Glutamatergic neuron (in vitro differentiated cells): ENCODE measurements at regions not wholly inside any gene's neighbourhood (a gene's known extent, or its start where the extent isn't known, plus 50 kb on each side); places are given as distances from the start of the nearest gene placed in this dataset.

Experiments
- DNase-seq: peaks from one replicate; pipeline ENCODE4 v3.0.0; 2022
- H3K27ac Mint-ChIP-seq: one replicate; pipeline ENCODE4 v1.8.0; 2020; ENCODE audit warnings: mild to moderate bottlenecking, mixed read lengths, inconsistent platforms; ENCODE audit not compliant: unreplicated experiment
- H3K27me3 Mint-ChIP-seq: one replicate; pipeline ENCODE4 v1.8.0; 2020; ENCODE audit warnings: mild to moderate bottlenecking, moderate library complexity, mixed read lengths, inconsistent platforms; ENCODE audit not compliant: unreplicated experiment
- H3K36me3 Mint-ChIP-seq: one replicate; pipeline ENCODE4 v1.8.0; 2020; ENCODE audit warnings: mild to moderate bottlenecking, mixed read lengths, inconsistent platforms; ENCODE audit not compliant: unreplicated experiment
- H3K4me1 Mint-ChIP-seq: one replicate; pipeline ENCODE4 v1.8.0; 2020; ENCODE audit warnings: mild to moderate bottlenecking, low read depth, mixed read lengths, inconsistent platforms; ENCODE audit not compliant: unreplicated experiment
- H3K4me3 Mint-ChIP-seq: one replicate; pipeline ENCODE4 v1.8.0; 2020; ENCODE audit warnings: mild to moderate bottlenecking, mixed read lengths, inconsistent platforms; ENCODE audit not compliant: unreplicated experiment
- H3K9me3 Mint-ChIP-seq: one replicate; pipeline ENCODE4 v1.8.0; 2020; ENCODE audit warnings: mild to moderate bottlenecking, moderate library complexity, mixed read lengths, inconsistent platforms; ENCODE audit not compliant: unreplicated experiment
- TF ChIP-seq, protein P1 (sequence below): fragments of 200-600 bp; sonication (generic); IDR thresholded peaks from one replicate; pipeline ENCODE4 v1.5.0; 2021; ENCODE audit not compliant: partially characterized antibody, unreplicated experiment

DNA sequence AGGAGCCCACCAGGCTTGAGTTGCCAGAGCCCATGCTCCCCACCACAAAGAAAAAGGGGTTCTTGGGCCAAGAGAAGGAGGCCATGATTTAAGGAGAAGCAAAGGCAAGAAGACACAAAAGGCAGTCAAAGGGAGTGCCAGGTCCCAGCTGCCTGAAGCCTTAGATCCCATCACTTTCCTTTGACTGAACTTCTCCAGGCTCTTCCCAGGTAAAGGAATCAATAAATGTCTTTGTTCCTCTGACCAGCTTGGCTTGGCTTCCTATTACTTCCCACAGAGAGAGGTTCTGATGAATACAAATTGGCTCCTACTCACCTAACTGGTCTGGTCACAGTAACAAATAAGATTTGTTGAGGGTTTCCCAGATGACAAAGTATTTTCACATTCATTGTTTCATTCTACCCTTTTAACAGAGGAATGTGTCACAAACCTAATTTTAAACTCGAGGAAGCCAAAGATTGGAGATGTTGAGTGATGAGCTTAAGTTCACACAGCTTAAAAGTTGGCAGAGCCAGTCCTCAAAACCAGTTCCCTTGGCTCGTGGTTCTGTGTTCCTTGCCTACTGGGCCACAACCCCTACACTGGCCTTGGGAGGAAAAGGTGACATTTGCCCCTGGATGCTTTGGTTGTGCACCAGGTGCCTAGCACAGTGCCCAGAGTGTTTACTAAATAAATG lies 96.4 kb upstream of the SESN3 start:
- Mint-ChIP-seq H3K9me3 (peaks cover 8% of the 10 kb centered on the region), H3K27me3 (peaks cover 5% of the 10 kb centered on the region), H3K36me3 (peaks cover 9% of the 10 kb centered on the region), H3K4me3 (no peak overlapping the region), H3K4me1 (peaks cover 30% of the 10 kb centered on the region), H3K27ac (no peak overlapping the region)
- DNase-seq: no peak
- TF ChIP-seq, protein P1, sequence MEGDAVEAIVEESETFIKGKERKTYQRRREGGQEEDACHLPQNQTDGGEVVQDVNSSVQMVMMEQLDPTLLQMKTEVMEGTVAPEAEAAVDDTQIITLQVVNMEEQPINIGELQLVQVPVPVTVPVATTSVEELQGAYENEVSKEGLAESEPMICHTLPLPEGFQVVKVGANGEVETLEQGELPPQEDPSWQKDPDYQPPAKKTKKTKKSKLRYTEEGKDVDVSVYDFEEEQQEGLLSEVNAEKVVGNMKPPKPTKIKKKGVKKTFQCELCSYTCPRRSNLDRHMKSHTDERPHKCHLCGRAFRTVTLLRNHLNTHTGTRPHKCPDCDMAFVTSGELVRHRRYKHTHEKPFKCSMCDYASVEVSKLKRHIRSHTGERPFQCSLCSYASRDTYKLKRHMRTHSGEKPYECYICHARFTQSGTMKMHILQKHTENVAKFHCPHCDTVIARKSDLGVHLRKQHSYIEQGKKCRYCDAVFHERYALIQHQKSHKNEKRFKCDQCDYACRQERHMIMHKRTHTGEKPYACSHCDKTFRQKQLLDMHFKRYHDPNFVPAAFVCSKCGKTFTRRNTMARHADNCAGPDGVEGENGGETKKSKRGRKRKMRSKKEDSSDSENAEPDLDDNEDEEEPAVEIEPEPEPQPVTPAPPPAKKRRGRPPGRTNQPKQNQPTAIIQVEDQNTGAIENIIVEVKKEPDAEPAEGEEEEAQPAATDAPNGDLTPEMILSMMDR: no peak

DNA sequence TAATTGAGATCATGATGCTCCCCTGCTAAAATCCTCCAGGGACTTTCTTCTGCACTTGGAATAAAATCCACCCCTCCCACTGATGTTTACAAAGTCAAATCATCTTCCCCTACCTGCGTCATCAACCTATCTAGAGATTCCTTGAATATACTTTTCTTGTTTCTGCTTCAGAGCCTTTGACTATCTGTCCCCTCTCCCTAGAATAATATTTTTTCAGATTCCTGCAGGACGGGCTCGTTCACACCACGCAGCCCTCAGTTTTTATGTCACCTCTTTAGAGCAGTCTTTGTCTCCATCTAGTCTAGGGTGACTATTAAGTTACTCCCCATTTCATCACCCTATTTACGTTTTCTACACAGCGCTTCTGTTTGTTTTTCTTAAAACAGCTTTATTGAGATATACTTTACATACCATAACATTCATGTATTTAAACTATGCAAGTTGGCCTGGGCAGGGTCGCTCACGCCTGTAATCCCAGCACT lies 94.8 kb upstream of the SESN3 start:
- H3K36me3 Mint-ChIP-seq: peaks cover 13% of the 10 kb centered on the region
- H3K27me3 Mint-ChIP-seq: peaks cover 9% of the 10 kb centered on the region
- H3K9me3 Mint-ChIP-seq: peaks cover 12% of the 10 kb centered on the region
- H3K27ac Mint-ChIP-seq: no peak overlapping the region
- DNase-seq: no peak
- peaks cover 26% of the 10 kb centered on the region for H3K4me1 Mint-ChIP-seq
- peak overlapping the region; percentile 30 for H3K4me3 Mint-ChIP-seq
- TF ChIP-seq, protein P1: no peak

DNA sequence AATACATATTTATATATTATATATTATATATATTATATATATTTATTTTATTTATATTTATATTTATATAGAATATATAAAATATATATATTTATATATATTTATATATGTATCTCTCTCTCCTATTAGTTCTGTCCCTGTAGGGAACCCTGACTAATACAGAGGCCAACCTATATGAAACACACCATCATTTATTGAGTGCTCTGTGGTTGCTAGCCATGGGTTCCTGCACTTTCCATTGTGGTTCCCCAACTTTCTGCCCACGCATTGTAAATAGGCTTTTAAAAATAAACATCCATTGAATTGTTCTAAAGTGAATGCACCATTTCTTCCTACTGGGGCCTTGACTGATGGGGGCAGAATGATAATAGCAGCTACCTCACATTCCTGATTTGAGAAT lies 93.8 kb upstream of the SESN3 start:
- TF ChIP-seq, protein P1: no peak

DNA sequence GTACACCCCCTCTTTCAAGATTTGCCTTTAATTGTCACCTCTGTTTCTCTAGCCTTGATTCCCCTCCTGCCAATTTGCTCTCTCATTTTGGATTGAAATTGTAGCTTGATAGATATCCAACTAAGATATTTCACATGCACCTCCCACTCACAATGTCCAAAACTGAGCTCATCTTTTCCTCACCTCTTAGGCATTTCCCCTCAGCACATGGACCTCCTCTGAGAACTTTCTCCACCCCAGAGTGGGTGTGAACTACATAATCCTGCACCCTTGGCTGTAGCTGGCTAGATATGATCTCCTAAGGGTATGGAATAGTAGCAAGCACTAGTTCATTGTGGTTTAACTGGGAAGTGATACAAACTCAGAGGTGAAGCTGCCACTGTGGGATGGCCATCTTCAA lies 91.5 kb upstream of the SESN3 start:
- Mint-ChIP-seq H3K27ac (no peak overlapping the region), H3K9me3 (peaks cover 9% of the 10 kb centered on the region), H3K36me3 (peaks cover 16% of the 10 kb centered on the region), H3K27me3 (peaks cover 5% of the 10 kb centered on the region), H3K4me3 (no peak overlapping the region), H3K4me1 (peaks cover 22% of the 10 kb centered on the region)
- no peak for DNase-seq
- TF ChIP-seq, protein P1: no peak

More for the DNA sequence above, 93.8 kb upstream of the SESN3 start:
- DNase-seq: no peak
- peaks cover 22% of the 10 kb centered on the region for H3K4me1 Mint-ChIP-seq
- peaks cover 10% of the 10 kb centered on the region for H3K9me3 Mint-ChIP-seq
- no peak overlapping the region for H3K27ac Mint-ChIP-seq
- peaks cover 10% of the 10 kb centered on the region for H3K36me3 Mint-ChIP-seq
- no peak overlapping the region for H3K4me3 Mint-ChIP-seq
- peaks cover 8% of the 10 kb centered on the region for H3K27me3 Mint-ChIP-seq

DNA sequence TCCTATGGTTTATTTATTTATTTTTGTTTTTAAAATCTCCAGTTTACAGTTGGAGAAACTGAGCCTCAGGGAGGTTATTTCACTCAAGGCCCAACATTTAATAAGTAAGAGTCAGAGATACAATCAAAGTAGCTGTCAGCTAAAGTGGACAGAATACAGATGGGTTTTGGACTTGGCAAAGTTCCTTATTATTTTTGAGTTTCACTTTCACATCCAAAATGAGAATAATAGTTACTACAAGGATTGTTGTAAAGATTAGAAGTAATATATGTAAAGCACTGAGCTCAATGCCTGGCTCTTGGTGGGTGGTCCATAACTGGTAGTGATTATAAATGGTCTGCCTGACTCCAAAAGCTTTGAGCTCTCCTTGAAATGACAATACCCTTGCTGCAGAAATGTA lies 87.5 kb upstream of the SESN3 start:
- Mint-ChIP-seq H3K36me3 (peaks cover 16% of the 10 kb centered on the region), H3K27ac (no peak overlapping the region), H3K27me3 (peaks cover 5% of the 10 kb centered on the region)

More for the DNA sequence above, 87.5 kb upstream of the SESN3 start:
- DNase-seq: no peak
- H3K4me3 Mint-ChIP-seq: no peak overlapping the region
- TF ChIP-seq, protein P1: no peak
- peaks cover 2% of the 10 kb centered on the region for H3K4me1 Mint-ChIP-seq
- H3K9me3 Mint-ChIP-seq: peaks cover 9% of the 10 kb centered on the region
